HG02885 (cell line): ENCODE measurements at regions not wholly inside any gene's neighbourhood (a gene's known extent, or its start where the extent isn't known, plus 50 kb on each side); places are given as distances from the start of the nearest gene placed in this dataset.
A peak's percentile ranks its signal among the peaks of the same experiment; 100 is the strongest.
"Not testable (repeated sequence)": the region's sequence is repeated elsewhere in the genome, so short reads cannot be mapped to it uniquely, and the experiment has no call there.

Experiments
- ATAC-seq: cut with Tn5 transposase; IDR thresholded peaks from one replicate; pipeline ENCODE4 v1.9.1; 2021; ENCODE audit warnings: mild to moderate bottlenecking; ENCODE audit not compliant: unreplicated experiment, poor library complexity

DNA sequence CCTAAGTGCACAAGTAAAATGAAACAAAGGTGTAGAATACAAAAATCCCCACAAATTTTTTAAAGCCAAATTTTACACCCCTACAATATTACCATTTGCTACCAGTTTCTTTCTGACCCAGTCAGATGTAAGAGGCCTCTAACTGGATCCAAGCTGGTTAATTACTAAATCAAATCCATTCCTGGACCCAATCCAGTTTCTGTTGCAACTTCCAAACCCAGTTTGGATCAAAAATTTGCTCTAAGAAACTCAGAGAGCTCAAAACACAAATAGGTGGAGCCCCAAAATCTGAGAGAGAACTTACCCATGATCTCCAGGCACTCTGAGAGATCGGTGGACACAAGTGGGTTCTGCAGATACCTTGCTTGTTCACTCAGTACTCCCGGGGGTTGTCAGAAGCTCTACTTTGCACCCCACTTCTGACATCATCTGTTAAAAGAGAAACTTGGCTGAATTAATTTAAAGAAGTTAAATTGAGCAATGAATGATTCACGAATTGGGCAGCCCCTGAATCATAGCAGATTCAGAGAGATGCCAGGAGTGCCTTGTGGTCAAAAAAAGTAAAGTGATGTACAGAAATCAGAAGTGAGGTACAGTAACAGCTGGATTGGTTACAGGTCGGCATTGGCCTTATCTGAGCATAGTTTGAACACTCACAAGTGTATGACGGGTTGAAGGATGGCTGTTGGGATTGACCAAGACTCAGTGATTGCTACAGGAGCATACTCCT, 448.0 kb downstream of the KCNT2 start:
- ATAC-seq: no peak

DNA sequence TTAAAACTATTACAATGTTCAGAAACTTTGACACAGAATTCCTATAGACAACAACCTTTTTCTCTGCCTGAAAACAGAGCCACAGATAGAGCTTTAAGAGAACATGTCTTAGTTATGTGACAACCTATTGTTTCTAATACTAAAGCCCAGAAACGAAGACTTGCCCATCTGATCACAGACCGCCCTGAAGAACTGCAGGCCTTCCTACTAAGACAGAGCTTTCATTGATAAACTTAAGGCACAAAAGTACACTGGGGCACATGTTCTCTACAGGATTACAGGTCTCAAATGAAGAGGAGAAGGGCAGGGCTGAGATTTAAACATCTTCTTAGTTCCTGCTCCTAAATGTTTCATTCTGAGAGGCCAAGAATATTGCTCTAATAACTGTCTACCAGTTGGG, 452.7 kb downstream of the KCNT2 start:
- no peak for ATAC-seq

DNA sequence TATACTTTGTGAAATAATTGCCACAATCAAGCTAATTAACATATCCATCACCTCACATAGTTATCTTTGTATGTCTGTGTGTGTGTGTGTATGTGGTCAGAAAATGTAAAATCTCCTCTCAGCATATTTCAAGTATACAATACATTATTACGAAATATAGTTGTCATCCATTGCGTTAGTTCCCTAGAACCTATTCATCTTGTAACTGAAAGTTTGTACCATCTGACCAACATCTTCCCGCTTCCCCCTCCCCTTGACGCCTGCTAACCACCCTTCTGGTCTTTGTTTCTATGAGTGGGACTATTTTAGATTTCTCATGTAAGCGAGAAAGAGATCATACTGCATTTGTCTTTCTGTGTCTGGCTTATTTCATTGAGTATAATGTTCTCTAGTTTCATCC, 455.3 kb downstream of the KCNT2 start:
- peak; percentile 67 for ATAC-seq

DNA sequence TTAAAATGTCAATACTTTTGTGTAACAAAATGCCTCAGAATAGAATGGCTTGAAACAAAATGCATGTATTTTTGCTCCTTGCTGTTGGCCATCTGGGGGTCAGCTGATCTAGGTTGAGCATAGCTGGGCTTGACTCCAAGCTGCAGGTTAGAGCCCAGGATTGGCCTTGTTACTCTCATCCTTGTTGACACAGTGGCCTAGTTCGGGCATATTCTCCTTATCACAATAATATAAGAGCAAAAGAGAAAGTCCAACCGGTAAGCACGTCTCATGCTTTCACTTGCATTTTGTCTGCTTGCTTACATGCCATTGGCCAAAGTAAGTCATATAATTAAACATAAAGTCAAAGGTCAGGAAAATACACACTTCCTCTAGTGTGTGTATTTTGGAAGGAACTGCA, 456.2 kb downstream of the KCNT2 start:
- ATAC-seq: peak; percentile 54

DNA sequence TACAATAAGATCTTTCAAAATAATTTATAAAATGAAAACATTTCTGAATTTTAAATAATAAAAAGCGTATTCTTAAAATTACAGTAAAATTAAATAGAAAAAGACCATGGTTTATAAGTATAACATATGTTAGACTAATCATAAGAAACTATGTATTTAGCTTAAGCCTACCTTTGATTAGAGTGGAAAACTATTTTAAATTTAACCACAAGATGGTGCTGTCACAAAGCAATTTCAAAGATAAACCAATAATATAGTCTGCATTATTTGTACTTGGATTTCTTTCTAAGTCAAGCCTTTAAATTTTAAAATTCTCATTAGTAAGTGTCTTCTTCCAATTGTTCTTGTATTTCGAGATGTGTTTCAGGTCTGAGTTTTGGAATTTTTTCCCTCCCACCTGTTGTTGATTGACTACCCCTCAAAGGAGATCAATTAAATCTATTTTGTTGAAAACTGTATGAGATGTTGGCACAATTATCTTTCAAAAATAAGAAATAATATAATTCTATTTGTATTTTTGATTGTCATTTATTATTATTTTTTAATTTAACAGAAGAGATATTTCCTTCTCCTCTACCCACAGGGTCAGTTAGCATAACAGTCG, 459.8 kb downstream of the KCNT2 start:
- peak; percentile 50 for ATAC-seq

DNA sequence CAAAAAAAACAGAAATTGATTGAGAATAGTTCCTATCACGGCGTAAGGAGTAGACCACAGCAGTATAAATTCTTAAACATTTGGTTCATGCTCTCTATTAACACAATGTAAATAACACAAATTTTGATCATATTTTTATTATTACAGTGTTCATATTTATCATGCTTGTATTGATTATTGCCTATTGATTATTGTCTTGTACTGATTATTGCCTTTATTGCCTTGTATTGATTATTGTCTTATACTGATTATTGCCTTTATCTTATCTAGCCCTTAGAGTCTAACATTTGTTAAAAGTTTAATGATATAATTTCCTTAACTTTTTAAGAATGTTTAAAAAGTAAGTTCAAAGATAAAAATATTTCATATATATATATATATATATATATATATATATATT, 460.7 kb downstream of the KCNT2 start:
- ATAC-seq: no peak

DNA sequence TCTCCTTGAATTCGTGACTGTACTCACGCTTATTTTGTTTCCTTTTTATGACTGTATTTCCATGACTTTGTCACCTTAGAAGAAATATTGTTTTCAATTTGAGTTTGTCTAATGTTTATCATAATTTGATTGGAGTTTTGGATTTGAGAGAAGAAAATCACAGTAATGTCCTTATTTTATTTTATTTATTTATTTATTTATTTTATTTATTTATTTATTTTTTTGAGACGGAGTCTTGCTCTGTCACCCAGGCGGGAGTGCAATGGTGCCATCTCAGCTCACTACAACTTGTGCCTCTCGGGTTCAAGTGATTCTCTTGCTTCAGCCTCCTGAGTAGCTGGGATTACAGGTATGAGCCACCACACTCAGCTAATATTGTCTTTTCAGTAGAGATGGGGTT, 463.1 kb downstream of the KCNT2 start:
- not testable (repeated sequence) for ATAC-seq

DNA sequence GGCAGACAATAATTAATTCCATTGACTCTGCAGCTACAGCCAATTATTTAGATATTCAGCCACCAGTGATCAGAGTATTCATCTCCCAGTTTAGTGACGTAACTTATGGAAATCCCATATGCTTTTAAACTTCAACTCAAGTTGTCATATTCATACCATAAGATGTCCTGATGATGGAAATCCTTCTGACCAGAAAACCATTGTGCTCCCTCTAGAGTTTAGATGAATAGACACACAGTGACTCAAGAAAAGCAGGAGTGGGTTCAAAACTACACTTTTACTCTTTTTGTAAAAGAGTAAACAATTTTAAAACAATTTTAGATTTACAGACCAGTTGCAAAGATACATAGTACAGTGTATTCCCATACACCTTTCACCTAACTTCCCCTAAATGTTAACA, 463.7 kb downstream of the KCNT2 start:
- ATAC-seq: no peak

DNA sequence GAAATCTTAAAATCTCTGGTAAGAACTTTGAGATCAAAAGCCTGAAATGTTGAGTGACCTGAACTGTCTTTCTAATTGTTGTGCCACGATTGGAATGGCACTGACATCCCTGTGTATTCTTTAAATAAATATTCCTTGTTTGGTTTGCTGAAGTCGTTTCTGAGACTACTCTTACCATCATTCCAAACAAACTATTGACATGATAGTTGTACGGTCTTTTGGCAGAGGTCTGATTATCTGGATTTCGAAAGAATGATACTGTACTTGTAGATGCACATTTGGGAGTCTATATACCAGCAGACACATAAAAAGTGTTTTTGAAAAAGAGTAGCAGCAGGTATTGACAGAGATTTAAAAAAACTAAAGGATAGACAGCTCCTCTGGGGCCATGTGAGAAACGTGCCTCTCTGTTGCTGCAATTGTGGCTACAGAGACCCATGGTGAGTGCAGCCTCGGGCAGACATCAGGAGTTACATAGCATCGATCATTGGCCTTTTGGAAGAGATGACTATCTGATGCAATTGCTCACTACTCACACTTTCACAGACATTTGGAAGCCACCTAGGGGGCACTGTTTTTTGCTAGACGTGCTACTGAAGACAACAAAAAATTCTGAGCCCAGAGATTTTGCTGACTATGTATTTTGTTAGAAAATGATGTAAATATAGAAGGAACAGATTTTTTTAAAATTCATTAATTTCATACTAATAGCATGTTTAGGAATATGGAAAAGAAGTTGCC, 464.5 kb downstream of the KCNT2 start:
- no peak for ATAC-seq

DNA sequence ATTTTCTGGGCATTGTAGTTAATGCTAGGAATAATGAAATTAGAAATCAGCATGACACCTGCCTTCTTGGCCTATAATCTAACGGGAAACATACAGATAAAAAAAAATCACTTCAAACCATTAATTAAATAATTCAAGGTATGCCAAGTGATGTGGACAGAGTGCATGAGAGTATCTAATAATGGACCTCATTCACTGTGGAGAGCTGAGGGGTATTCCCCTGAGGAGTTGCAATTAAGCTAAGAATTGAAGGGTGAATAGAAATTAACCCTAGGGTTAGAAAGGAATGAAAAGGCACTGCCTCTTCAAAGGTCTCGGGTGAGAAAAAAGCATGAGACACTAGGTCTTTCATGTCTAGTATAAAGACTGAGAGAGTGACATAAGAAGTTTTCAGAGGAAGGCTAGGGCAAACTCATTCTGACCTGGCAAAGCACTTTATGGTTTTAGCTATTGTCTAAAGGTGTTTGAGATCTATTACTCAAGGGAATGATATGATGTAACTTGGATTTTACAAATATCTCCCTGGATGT, 466.1 kb downstream of the KCNT2 start:
- no peak for ATAC-seq

DNA sequence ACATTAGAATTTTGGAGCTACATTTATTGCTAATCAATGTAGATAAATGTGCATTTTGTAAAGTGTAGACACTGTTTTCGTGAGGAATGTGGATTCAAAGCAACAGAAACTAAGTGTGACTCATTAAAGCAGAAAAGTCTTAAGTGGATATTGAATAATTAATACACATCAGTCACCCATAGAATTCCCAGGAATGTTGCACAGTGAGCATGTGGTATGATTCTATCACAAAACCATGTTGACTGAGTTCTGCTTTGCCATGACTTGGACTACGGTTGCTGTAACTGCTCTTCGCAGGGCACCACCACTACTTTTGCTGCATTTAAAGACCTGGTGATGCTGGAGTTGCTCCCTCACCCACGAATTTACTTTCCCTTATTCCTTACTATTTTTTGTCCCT, 471.8 kb downstream of the KCNT2 start:
- no peak for ATAC-seq

DNA sequence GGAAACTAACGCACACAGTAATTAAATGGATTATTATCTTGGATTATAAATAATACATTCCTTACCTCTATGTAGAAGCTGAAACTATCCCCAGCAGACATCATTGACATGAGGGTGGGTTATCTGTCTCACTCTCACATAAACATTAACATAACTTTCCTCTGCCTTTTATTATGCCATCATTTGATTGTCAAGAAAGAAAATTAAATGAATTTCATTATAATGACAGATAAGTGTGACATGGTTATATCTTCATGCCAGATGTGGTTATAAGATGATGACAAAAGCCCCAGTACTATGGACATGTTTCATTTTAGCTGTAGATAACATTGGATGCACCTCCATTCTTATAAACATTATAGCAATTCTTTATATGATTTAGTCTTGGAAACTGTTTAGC, 476.5 kb downstream of the KCNT2 start:
- no peak for ATAC-seq

DNA sequence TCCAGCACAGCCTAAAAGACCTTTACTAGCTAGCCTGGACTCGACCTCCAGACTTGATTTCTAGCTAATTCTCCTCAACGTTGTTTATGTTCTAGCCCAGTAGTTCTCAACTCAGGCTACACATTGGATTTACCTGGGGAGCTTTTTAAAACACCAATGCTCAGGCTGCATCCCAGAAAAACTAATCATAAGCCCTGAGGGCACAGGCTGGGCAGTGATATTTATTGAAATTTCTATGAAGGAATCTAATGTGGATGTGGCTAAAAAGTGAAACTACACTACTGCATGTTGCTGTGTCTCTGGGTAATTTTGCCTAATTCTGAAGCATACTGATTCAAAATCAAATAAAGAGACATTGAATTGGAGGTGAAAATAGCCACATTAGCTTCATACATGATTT, 479.4 kb downstream of the KCNT2 start:
- ATAC-seq: no peak

DNA sequence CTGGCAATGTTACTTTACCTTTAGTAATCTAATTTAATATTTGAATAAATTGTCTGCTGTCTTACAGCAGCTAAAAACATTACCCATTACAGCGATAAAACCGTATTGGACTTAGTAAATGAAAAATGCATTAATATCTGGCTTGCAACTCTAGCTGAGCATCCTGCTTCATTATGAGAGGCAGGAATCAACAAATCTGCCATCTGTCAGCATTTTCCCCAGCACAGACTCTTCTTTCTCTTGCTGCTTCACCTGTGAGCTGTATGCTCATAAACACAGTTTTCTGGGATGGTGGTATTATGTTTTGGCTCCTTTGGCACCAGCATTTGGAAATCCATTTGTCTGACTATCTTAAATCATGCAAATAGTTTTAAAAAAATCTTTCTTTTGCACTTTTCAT, 487.1 kb downstream of the KCNT2 start:
- no peak for ATAC-seq

DNA sequence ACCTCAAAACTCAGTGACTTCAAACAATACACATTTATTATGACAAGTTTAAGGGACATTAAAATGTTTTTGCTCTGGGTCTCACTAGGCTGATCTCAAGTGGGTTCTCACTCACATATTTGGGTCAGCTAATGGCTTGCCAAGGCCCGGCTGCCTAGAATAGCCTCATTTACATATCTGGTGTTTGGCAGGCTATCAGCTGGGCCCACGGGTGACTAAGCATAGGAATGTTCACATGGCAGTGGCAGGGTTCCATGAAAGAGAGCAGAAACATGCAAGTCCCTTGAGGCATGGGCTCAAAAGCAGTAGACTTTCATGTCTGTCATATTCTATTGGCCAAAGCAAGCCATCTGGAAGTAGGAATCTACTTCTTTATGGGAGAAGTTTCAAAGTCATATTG, 492.6 kb downstream of the KCNT2 start:
- ATAC-seq: no peak

DNA sequence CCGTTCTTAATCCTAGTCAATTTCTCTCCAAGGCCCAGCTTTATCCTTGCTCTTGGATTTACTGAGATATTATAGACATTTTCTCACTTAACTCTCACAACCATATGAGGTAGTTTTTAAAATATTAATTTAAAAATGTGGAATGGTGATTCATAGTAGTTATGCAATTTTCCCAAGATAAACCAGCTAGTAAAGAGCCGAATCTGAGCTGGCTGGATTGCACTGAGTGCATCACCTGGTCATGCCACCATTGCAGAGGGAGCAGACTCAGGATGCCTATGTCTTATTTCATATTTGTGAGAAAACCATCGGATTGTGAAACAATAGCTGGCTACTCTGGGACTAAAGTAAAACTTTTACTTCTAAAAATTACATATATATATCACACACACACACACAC, 494.0 kb downstream of the KCNT2 start:
- no peak for ATAC-seq

DNA sequence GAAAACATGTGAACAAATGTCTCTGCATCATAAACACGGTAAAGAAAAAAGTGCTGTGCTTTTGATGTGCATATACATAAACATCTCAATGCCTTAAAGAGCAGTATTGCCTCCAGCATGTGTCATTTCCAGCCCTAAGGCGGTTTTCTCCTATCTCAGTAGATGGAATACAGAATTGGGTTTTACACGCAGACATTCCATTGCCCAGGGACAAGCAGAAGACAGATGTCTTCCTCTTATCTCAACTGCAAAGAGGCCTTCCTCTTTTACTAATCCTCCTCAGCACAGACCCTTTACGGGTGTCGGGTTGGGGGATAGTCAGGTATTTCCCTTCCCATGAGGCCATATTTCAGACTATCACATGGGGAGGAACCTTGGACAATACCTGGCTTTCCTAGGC, 499.2 kb downstream of the KCNT2 start:
- ATAC-seq: not testable (repeated sequence)

DNA sequence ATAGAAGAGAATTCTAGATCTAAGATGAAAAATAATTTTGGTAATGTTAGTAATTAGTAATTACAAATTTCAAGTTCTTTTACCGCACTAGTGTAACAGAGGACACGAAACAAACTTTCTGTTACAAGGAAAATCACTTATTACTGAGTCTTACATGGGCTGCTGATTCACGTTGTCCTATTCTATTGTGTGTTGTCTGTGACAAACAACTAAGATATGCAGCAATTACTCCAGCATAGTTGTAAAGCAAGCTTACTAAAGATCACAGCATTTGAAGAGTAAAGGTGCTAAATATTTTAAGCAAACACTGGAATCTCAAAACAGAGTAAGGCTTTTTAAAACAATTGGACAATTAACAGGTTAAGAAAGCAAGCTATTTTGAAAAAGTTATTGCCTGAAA, 502.3 kb downstream of the KCNT2 start:
- no peak for ATAC-seq

DNA sequence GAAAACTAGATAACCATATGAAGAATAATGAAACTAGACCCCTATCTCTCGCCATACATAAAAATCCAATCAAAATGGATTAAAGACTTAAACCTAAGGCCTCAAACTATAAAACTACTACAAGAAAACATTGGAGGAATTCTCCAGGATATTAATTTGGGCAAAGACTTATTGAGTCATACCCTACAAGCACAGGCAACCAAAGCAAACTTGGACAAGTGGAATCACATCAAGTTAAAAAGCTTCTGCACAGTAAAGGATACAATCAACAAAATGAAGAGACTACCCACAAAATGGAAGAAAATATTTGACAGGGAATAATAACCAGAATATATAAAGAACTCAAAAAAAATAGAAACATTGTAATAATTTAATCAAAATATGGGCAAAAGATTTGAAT, 505.4 kb downstream of the KCNT2 start:
- ATAC-seq: no peak

DNA sequence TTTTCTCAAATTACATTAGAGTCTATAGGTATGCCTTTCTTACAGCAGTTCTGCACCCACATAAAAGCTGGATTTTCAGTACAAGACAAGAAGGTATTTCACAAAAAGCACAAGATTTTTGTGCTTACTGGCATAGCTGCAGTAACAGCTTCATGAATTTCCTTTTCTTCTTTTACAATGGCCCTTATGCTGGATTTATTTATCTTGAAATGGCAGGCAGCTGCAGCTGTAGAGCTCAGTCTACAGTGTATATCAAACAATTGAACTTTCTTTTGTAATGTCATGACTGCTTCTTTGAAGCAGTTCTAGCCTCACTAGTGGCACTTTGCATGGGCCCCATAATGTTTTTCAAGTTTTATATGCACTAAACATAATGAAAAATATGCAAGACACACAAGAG, 510.2 kb downstream of the KCNT2 start:
- no peak for ATAC-seq

DNA sequence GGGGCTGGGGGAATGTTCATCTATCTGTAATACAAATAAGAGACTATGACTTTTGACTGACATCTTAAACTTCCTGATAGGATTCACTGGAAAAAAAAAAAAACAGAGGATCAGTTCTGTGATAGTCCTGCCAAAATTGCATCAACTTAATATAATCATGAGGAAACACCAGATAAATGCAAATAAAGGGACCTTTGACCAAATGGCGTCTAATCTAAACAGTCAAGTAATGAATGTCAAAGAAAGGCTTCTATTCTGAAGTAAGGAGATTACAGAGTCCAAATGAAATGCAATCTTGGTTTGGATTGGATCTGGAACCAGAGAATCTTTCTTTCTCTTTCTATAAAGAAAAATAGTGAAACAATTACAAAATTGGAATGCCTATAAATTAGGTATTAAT, 513.4 kb downstream of the KCNT2 start:
- ATAC-seq: no peak
